Epithelial cell of proximal tubule (primary cell): ENCODE measurements at regions not wholly inside any gene's neighbourhood (a gene's known extent, or its start where the extent isn't known, plus 50 kb on each side); places are given as distances from the start of the nearest gene placed in this dataset.

ENCODE experiments used
- DNase-seq: peaks from one replicate; pipeline ENCODE4 v3.0.0-alpha.2; 2011; ENCODE audit warnings: low read depth
- H3K4me3 ChIP-seq: 2 replicates; pipeline ENCODE4 v1.5.1; 2011; ENCODE audit warnings: low read depth, mild to moderate bottlenecking, low read length
- TF ChIP-seq, protein P1 (sequence below): conservative IDR thresholded peaks from 2 replicates; pipeline ENCODE4 v1.5.1; 2012; ENCODE audit warnings: low read depth, mild to moderate bottlenecking, low read length

DNA sequence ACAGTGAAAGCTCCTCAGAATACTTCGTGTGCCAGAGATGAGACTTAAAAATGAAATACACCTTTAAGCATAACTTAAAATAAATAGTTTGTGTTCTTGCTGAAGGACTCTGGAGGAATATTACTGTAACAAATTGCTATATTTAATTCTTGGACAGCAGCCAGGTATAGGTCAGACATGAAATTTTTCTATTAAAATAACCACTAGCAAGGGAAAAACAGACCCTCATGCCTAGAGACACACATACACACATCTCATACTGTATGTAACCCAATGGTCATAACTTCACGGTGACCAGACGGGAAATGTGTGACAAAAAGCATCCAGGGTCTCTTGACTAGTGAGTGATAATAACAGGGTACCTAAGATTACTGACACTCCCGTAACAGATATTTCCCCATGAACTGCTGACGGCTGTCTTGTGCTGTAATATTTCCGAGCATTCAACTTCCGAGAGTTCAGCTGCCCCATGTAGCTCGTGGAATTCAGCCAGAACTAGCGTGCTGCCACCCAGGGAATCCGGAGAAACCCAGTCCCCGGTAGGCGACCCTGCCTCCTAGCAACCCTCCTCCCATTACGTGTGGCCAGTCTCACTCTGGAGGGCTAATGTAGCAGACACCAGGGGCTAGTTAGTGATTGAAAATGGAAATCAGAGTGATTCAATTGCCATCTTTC, 2295.1 kb upstream of the WWC1 start:
- no peak for DNase-seq
- TF ChIP-seq, protein P1, sequence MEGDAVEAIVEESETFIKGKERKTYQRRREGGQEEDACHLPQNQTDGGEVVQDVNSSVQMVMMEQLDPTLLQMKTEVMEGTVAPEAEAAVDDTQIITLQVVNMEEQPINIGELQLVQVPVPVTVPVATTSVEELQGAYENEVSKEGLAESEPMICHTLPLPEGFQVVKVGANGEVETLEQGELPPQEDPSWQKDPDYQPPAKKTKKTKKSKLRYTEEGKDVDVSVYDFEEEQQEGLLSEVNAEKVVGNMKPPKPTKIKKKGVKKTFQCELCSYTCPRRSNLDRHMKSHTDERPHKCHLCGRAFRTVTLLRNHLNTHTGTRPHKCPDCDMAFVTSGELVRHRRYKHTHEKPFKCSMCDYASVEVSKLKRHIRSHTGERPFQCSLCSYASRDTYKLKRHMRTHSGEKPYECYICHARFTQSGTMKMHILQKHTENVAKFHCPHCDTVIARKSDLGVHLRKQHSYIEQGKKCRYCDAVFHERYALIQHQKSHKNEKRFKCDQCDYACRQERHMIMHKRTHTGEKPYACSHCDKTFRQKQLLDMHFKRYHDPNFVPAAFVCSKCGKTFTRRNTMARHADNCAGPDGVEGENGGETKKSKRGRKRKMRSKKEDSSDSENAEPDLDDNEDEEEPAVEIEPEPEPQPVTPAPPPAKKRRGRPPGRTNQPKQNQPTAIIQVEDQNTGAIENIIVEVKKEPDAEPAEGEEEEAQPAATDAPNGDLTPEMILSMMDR = no peak
- H3K4me3 ChIP-seq = no peak overlapping the region

GRCh38 chr5:165999693-166000320, 2291.6 kb upstream of the WWC1 start:
- H3K4me3 ChIP-seq = no peak overlapping the region
- TF ChIP-seq, protein P1 = no peak
- DNase-seq = no peak

DNA sequence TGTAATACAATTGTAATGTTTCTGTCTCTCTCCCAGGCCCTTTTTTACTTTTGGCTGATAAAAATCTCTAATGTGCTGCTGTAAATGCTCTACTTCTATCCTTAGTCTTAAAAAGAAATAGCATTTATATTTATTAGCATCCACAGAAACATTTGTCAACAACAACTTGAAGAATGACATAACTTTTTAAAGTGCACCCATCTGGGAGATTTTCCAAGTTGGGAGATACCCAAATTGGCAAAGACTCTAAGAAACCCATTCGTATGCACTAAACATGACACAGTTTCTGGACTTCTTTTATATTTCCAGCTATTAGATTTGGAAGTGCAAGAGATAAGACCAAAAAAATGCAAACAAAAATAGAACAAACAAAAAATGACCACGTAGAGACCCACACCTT, 2287.4 kb upstream of the WWC1 start:
- DNase-seq = no peak
- H3K4me3 ChIP-seq = no peak overlapping the region
- TF ChIP-seq, protein P1 = no peak

GRCh38 chr5:166013415-166013814, 2278.0 kb upstream of the WWC1 start:
- no peak for DNase-seq
- no peak overlapping the region for H3K4me3 ChIP-seq
- TF ChIP-seq, protein P1 = no peak

DNA sequence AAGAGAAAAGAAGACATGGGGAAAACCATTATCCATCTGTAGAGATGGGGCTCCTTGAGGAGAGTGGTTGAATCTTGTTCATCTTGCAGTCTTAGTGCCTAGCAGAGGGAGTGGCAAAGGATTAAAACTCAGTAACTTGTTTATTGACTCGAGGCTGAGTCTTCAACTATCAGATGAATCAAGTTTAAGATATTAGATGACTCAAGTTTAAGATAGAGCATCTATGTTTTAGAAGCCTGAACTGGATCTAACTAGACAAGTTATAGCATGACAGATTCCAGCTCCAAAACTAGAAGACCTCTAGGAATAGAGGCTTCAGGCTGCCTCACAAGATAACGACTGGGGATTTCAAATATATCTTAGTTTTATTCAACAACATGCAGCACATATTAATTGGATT, 2277.2 kb upstream of the WWC1 start:
- no peak for DNase-seq
- H3K4me3 ChIP-seq = no peak overlapping the region
- TF ChIP-seq, protein P1 = no peak

DNA sequence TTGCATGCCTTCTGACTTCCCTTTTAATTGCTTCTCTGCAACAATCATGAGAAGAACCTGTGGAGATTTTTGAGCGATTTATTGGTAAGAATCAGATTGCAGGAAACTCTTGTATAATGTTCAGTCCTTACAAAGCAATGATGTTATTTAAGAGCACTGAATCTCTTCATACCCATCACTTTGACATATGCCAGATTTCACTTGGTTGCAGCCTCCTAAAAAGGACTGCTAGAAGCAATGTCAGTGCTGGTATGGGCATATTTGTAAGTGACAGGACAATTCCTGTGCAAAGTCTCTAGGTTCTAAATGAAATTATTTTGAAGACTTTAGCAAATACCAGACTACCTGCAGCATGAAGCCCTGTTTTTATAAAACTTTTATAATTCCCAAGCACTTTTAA, 2272.7 kb upstream of the WWC1 start:
- no peak overlapping the region for H3K4me3 ChIP-seq
- no peak for DNase-seq
- TF ChIP-seq, protein P1 = no peak

DNA sequence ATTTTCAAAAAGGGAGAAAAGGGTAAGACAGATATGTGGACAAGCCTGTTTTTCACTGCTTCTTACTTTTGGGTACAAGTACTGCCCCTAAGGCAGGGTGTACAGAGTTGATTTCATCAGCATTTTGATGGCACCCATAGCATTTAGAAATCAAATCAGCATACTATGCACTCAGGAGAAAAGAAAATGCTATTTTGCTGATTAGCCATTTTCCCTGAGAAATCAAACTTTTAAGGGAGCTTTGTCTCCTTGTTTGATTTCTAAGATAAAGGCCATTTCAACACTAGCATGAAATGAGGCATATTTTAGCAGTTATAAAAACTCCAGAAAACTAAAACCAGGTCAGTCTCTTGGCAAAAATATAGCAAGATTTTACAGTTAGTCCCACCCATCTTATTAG, 2269.4 kb upstream of the WWC1 start:
- no peak for DNase-seq
- TF ChIP-seq, protein P1 = no peak
- H3K4me3 ChIP-seq = no peak overlapping the region
